ENCODE measurements at regions not wholly inside any gene's neighbourhood (a gene's known extent, or its start where the extent isn't known, plus 50 kb on each side); places are given as distances from the start of the nearest gene placed in this dataset.

- TF ChIP-seq POLR2A (IDR thresholded peaks at IDR 0.05): no peak
- no peak for TF ChIP-seq CTCF (IDR thresholded peaks at IDR 0.05)
These were observed 564.0 kb upstream of the FANCL start for GRCh38 chr2:58805126-58805525.
